ENCODE measurements at regions not wholly inside any gene's neighbourhood (a gene's known extent, or its start where the extent isn't known, plus 50 kb on each side); places are given as distances from the start of the nearest gene placed in this dataset.

DNA sequence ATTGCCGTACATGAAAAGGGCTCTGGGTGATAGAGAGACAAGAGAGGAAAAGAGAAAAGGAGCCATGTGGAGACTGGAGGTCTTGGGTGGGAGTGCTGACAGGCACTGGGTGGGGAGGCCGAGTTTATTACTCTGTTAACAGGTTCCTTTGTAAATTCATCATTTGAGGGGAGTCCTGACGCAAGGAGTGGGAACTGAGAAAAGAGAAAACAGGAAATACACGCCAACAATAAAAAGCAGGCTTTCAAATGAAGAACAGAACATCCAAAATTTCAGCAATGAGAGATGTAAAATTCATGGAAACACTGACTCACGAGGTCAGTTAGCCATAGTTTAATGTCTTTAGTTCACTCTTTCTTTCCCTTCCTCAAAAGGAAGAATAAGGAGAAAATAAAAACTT lies 342.8 kb downstream of the TMEM167A start:
- ChIA-PET CTCF (no interaction called here), POLR2A (no interaction called here)
- DNase-seq (ENCODE audit: low spot score) (no peak), ATAC-seq (no peak)
- TF ChIP-seq ATF6 (CRISPR knock-in tag; IDR thresholded peaks at IDR 0.05), result no peak
- no peak for TF ChIP-seq ZNF121 (CRISPR knock-in tag; IDR thresholded peaks at IDR 0.05)
- no peak for TF ChIP-seq E2F5 (CRISPR knock-in tag; IDR thresholded peaks at IDR 0.05)
- TF ChIP-seq E2F4 (CRISPR knock-in tag; IDR thresholded peaks at IDR 0.05; ENCODE audit: borderline replicate concordance, low read depth), result no peak
- TF ChIP-seq, protein P1, sequence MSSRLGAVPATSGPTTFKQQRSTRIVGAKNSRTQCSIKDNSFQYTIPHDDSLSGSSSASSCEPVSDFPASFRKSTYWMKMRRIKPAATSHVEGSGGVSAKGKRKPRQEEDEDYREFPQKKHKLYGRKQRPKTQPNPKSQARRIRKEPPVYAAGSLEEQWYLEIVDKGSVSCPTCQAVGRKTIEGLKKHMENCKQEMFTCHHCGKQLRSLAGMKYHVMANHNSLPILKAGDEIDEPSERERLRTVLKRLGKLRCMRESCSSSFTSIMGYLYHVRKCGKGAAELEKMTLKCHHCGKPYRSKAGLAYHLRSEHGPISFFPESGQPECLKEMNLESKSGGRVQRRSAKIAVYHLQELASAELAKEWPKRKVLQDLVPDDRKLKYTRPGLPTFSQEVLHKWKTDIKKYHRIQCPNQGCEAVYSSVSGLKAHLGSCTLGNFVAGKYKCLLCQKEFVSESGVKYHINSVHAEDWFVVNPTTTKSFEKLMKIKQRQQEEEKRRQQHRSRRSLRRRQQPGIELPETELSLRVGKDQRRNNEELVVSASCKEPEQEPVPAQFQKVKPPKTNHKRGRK (CRISPR knock-in tag; IDR thresholded peaks at IDR 0.05; ENCODE audit: borderline replicate concordance), result no peak
- TF ChIP-seq ZBTB21 (CRISPR knock-in tag; IDR thresholded peaks at IDR 0.05; ENCODE audit: borderline replicate concordance), result no peak
- no peak for TF ChIP-seq STAT6 (CRISPR knock-in tag; conservative IDR thresholded peaks at IDR 0.05; ENCODE audit: low read depth)
- TF ChIP-seq CDX4 (CRISPR knock-in tag; IDR thresholded peaks at IDR 0.05; ENCODE audit: borderline replicate concordance), result no peak
- TF ChIP-seq FOXK1 (CRISPR knock-in tag; IDR thresholded peaks at IDR 0.05), result no peak
- TF ChIP-seq, protein P2, sequence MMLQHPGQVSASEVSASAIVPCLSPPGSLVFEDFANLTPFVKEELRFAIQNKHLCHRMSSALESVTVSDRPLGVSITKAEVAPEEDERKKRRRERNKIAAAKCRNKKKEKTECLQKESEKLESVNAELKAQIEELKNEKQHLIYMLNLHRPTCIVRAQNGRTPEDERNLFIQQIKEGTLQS (CRISPR knock-in tag; conservative IDR thresholded peaks at IDR 0.05), result no peak
- no peak for TF ChIP-seq FOXJ3 (CRISPR knock-in tag; IDR thresholded peaks at IDR 0.05; ENCODE audit: borderline replicate concordance)
- TF ChIP-seq, protein P3, sequence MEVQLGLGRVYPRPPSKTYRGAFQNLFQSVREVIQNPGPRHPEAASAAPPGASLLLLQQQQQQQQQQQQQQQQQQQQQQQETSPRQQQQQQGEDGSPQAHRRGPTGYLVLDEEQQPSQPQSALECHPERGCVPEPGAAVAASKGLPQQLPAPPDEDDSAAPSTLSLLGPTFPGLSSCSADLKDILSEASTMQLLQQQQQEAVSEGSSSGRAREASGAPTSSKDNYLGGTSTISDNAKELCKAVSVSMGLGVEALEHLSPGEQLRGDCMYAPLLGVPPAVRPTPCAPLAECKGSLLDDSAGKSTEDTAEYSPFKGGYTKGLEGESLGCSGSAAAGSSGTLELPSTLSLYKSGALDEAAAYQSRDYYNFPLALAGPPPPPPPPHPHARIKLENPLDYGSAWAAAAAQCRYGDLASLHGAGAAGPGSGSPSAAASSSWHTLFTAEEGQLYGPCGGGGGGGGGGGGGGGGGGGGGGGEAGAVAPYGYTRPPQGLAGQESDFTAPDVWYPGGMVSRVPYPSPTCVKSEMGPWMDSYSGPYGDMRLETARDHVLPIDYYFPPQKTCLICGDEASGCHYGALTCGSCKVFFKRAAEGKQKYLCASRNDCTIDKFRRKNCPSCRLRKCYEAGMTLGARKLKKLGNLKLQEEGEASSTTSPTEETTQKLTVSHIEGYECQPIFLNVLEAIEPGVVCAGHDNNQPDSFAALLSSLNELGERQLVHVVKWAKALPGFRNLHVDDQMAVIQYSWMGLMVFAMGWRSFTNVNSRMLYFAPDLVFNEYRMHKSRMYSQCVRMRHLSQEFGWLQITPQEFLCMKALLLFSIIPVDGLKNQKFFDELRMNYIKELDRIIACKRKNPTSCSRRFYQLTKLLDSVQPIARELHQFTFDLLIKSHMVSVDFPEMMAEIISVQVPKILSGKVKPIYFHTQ (CRISPR knock-in tag; IDR thresholded peaks at IDR 0.05), result no peak
- TF ChIP-seq ZSCAN18 (CRISPR knock-in tag; IDR thresholded peaks at IDR 0.05), result no peak
- TF ChIP-seq HMGA2 (CRISPR knock-in tag; IDR thresholded peaks at IDR 0.05), result no peak
- no peak for TF ChIP-seq FOXP1 (CRISPR knock-in tag; IDR thresholded peaks at IDR 0.05; ENCODE audit: borderline replicate concordance)
- no peak for TF ChIP-seq TCF7 (CRISPR knock-in tag; IDR thresholded peaks at IDR 0.05; ENCODE audit: low read depth)
- TF ChIP-seq, protein P4, sequence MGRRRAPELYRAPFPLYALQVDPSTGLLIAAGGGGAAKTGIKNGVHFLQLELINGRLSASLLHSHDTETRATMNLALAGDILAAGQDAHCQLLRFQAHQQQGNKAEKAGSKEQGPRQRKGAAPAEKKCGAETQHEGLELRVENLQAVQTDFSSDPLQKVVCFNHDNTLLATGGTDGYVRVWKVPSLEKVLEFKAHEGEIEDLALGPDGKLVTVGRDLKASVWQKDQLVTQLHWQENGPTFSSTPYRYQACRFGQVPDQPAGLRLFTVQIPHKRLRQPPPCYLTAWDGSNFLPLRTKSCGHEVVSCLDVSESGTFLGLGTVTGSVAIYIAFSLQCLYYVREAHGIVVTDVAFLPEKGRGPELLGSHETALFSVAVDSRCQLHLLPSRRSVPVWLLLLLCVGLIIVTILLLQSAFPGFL (CRISPR knock-in tag; IDR thresholded peaks at IDR 0.05; ENCODE audit: borderline replicate concordance), result no peak
- TF ChIP-seq MLX (CRISPR knock-in tag; IDR thresholded peaks at IDR 0.05), result no peak
- TF ChIP-seq MYBL2 (CRISPR knock-in tag; IDR thresholded peaks at IDR 0.05), result no peak
- no peak for TF ChIP-seq GABPB1 (CRISPR knock-in tag; IDR thresholded peaks at IDR 0.05)
- Mint-ChIP-seq H3K27me3 (ENCODE audit: low read depth) (no peaks in the 10 kb centered on the region), H3K9me3 (peaks cover 5% of the 10 kb centered on the region), H3K36me3 (no peaks in the 10 kb centered on the region), H3K4me1 (peaks cover 16% of the 10 kb centered on the region), H3K27ac (no peak overlapping the region), H3K4me3 (no peak overlapping the region)
